ENCODE measurements at regions not wholly inside any gene's neighbourhood (a gene's known extent, or its start where the extent isn't known, plus 50 kb on each side); places are given as distances from the start of the nearest gene placed in this dataset.

- no TSS peak for BruUV-seq (replicated peaks)
- no peak for ATAC-seq
These were observed 195.7 kb upstream of the API5 start for GRCh38 chr11:43116071-43116470.

GRCh38 chr11:43119275-43119970 lies 192.4 kb upstream of the API5 start:
- Histone ChIP-seq H3K36me3 (ENCODE audit: control insufficient read depth, insufficient read depth, low read length) (no peaks in the 10 kb centered on the region), H3K27ac (ENCODE audit: low read length) (no peak overlapping the region), H3K9me3 (ENCODE audit: control insufficient read depth, insufficient read depth, low read depth, low read length) (no peaks in the 10 kb centered on the region), H3K4me1 (ENCODE audit: control insufficient read depth, insufficient read depth, low read length) (no peaks in the 10 kb centered on the region), H3K27me3 (ENCODE audit: control insufficient read depth, insufficient read depth, low read length) (no peaks in the 10 kb centered on the region), H3K4me3 (ENCODE audit: low read depth in 2 of 2, low read length in 2 of 2) (no peak overlapping the region)
- ChIA-PET CTCF (no interaction called here), POLR2A (no interaction called here)
- no TSS peak for BruUV-seq (replicated peaks)
- ATAC-seq (no peak), DNase-seq (ENCODE audit: low read depth, low spot score) (no peak)
- intact Hi-C loops (cut with micrococcal nuclease; ENCODE audit: unreplicated experiment) = no loop called here
- TF ChIP-seq CTCF (IDR thresholded peaks at IDR 0.05) (no peak), POLR2AphosphoS5 (IDR thresholded peaks at IDR 0.05; ENCODE audit: low read depth, low read length) (no peak), TCF7L2 (IDR thresholded peaks at IDR 0.05; ENCODE audit: low read depth, low read length) (no peak), SIN3A (IDR thresholded peaks at IDR 0.05; ENCODE audit: borderline replicate concordance, insufficient read depth, low read depth, low read length) (no peak), REST (IDR thresholded peaks at IDR 0.05; ENCODE audit: insufficient read depth in 1 of 2, low read depth in 2 of 2, low read length in 1 of 2) (no peak)
- in situ Hi-C loops (cut with HindIII; ENCODE audit: low pct_unique_long_range_greater_than_20kb, low sequenced_read_pairs) = no loop called here

More at GRCh38 chr11:43116071-43116470, 195.7 kb upstream of the API5 start:
- Histone ChIP-seq H3K4me3 (ENCODE audit: low read depth in 2 of 2, low read length in 2 of 2) (no peak overlapping the region), H3K27ac (ENCODE audit: low read length) (no peak overlapping the region), H3K27me3 (ENCODE audit: control insufficient read depth, insufficient read depth, low read length) (no peaks in the 10 kb centered on the region; the same call in 1 of the 2 replicates), H3K36me3 (ENCODE audit: control insufficient read depth, insufficient read depth, low read length) (no peaks in the 10 kb centered on the region), H3K4me1 (ENCODE audit: control insufficient read depth, insufficient read depth, low read length) (no peaks in the 10 kb centered on the region), H3K9me3 (ENCODE audit: control insufficient read depth, insufficient read depth, low read depth, low read length) (no peaks in the 10 kb centered on the region)
- CTCF ChIA-PET = no interaction called here
- intact Hi-C loops (cut with micrococcal nuclease; ENCODE audit: unreplicated experiment) = no loop called here
- in situ Hi-C loops (cut with HindIII; ENCODE audit: low pct_unique_long_range_greater_than_20kb, low sequenced_read_pairs) = no loop called here
- no peak for DNase-seq (ENCODE audit: low read depth, low spot score)
- no peak for TF ChIP-seq SIN3A (IDR thresholded peaks at IDR 0.05; ENCODE audit: borderline replicate concordance, insufficient read depth, low read depth, low read length)
- TF ChIP-seq CTCF (IDR thresholded peaks at IDR 0.05) = no peak
- TF ChIP-seq REST (IDR thresholded peaks at IDR 0.05; ENCODE audit: insufficient read depth in 1 of 2, low read depth in 2 of 2, low read length in 1 of 2) = no peak
- no peak for TF ChIP-seq POLR2AphosphoS5 (IDR thresholded peaks at IDR 0.05; ENCODE audit: low read depth, low read length)
- TF ChIP-seq TCF7L2 (IDR thresholded peaks at IDR 0.05; ENCODE audit: low read depth, low read length) = no peak
- POLR2A ChIA-PET = no interaction called here

Measured in Panc1 (cell line).